GM18520 (cell line): ENCODE measurements at regions not wholly inside any gene's neighbourhood (a gene's known extent, or its start where the extent isn't known, plus 50 kb on each side); places are given as distances from the start of the nearest gene placed in this dataset.

Source experiments
- ATAC-seq: cut with Tn5 transposase; IDR thresholded peaks from one replicate; pipeline ENCODE4 v1.9.1; 2021; ENCODE audit not compliant: unreplicated experiment

DNA sequence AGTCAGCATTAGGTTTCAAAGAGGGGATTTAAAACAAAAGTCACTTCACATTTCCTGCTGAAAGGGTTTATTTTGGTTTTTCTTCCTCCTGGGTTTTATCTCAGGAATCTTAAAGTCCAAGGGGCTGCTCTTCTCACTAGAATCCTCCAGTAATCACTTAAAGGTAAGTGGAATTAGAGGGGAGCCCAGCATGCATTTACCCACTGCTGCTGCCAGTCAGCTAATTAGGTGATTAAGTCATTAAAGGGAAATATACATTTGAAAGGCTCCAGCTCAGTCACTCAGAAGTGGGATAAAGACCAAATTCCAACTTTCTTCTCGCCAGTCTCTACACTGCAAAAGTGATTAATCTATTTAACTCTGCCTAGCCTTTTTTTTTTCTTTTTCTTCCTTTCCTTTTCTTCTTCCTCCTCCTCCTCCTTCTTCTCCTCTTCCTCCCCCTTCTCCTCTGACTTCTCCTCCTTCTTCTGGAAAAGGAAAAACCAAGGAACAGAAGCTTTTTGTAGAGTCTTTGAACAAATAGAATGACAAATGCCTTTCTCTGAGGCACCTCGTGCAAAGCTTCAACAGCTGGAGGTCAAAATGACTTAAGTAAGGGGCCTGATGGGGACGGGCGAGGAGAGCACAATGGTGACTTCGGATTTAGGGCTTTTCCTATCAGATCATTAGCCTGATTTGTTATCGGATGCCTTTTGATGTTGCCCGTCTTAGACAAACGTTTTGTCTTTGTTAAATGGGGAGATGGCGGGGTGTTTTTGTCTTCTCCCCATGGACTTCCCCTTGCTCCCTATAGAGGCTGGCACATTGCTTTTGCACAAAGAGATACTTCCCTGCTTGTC lies 617.6 kb downstream of the IRX1 start:
- no peak for ATAC-seq

GRCh38 chr5:4215143-4215542 lies 619.5 kb downstream of the IRX1 start:
- ATAC-seq = no peak

GRCh38 chr5:4216142-4216541 lies 620.5 kb downstream of the IRX1 start:
- no peak for ATAC-seq

GRCh38 chr5:4220016-4220415 lies 624.4 kb downstream of the IRX1 start:
- no peak for ATAC-seq

DNA sequence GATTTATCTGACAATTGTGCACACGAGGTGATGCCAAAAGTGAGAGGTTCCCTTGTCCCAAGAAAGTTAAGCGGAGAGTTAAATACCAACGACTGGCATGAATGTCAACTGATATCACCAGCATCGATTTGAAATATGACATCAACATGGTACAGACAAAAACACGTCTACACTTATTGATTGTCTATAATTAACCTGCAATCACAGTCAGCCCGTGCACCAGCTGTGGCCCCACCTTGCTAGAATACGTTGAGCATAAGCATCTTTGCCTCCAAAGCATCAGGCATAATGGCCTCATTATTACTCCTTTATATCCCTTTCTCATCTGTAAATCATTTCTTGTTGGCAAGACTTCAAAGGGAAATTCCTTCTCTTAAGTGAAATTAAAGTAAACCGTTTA lies 625.4 kb downstream of the IRX1 start:
- ATAC-seq = no peak

GRCh38 chr5:4222147-4222546 lies 626.5 kb downstream of the IRX1 start:
- no peak for ATAC-seq

GRCh38 chr5:4222821-4223220 lies 627.2 kb downstream of the IRX1 start:
- no peak for ATAC-seq

- no peak for ATAC-seq
Observed at GRCh38 chr5:4225741-4226140, 630.1 kb downstream of the IRX1 start.

DNA sequence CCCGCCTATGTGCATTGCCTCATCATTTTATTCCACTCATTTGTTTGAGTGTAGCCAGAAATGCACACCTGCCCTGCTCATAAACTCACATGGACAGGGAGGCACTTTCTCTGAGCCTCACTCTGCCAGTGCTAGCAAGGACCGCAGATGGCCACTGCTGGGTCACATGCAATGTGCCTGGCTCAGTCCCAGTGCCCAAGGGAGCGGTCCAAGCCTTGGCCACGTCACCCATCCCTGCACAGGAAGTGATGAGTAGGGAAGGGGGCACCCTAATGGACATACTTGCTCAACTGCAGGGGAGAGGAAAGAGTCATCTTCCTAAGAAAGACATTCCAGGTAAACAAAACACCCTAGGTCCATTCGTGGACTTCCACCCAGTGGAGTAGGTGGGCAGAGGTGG lies 630.9 kb downstream of the IRX1 start:
- ATAC-seq = no peak

GRCh38 chr5:4228708-4229107 lies 633.1 kb downstream of the IRX1 start:
- ATAC-seq = no peak

GRCh38 chr5:4229414-4230292 lies 634.0 kb downstream of the IRX1 start:
- no peak for ATAC-seq

DNA sequence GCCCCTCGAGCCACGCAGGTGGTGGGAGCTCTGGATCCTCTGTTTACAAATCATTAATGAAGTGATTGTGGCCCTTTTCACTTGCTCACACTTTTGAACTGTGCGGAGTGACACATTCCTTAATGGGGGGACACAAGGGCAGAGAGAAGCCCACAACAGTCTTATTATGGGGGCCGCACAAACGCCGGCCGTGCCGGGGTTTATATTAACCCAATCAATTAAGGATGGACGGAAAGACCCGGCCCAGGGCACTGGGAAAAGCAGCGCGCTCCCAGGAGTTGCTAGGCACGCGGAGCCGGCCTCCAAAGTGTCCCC lies 634.8 kb downstream of the IRX1 start:
- no peak for ATAC-seq

DNA sequence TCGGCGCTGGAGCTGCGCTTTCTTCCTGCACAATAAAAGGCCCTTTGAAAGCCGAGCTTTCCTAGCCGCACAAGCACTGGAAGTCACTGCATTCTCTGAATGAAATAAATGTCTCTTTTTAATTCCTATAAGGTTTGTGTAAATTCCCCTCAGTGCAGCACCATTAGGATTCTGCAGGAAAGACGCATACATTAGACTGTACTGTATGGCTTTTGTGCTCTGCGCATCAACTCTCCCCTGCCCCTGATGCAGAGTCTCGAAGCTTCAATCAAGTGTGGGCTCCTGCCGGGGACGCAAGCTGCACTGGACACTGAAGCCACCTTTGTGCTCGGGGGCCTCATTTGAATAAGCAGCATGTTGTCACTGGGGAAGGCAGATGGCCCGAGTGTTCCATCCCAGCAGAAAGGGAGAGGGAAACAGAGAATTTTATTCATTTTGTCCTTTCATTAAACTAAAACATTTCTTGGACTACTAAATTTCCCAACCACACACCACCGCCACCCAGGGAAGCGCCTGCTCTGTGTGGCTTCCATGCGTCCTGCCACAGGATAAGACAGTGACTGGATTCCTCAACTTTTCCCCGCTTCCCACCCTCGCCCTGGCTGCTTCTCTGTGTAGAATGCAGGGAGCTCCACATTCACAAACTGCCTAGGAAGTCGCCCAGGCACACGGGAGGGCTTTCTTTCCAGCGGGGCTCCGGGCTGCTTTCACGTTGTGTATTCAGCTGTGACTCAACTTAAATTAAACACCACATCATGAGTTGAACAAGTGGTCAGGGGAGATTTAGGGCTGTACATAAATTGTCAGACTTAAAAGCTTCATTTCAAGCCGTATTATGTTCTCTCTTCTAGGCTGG lies 635.4 kb downstream of the IRX1 start:
- no peak for ATAC-seq

- no peak for ATAC-seq
Observed at GRCh38 chr5:4232084-4232483, 636.5 kb downstream of the IRX1 start.

GRCh38 chr5:4233671-4234070 lies 638.0 kb downstream of the IRX1 start:
- ATAC-seq = no peak

- no peak for ATAC-seq
Observed at GRCh38 chr5:4243479-4244264, 648.0 kb downstream of the IRX1 start.

GRCh38 chr5:4244306-4244705 lies 648.7 kb downstream of the IRX1 start:
- no peak for ATAC-seq

DNA sequence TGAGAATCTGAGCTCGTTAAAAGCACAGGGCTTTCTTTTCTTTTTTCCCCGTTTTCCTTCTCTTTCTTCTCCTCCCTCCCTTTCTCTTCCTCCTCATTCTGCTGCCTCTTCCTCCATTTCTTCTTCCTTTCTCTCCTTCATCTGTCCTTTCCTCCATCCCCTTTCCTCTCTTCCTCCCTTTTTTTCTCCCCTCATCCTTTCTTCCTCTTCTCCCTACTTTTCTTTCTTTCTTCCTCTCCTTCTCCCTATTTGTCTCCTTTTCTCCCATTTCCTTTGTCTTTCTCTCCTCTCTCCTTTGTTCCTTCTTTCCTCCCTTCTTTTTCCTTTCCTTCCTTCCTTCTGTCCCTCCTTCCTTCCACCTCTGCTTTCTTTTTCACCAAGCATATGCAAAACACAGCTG lies 649.4 kb downstream of the IRX1 start:
- ATAC-seq = no peak

DNA sequence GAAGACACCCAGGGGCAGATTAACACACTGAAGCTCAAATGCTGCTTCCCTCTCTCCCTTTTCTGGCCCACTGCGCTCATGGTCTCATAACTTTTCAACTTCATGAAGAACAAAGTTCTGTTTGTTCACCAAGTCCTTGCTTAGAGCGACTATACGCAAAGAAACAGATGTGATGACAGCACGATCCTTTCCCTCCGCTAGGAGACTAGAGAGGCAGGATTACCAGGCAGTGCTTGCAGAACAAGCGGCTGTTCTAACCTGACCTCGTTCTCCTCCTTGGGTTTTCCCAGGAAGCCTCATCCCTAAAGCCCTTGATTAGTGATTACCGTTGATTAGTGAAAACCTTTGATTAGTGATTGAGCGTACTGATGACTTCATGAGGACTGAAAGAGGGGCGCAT lies 649.9 kb downstream of the IRX1 start:
- ATAC-seq = no peak

- no peak for ATAC-seq
Observed at GRCh38 chr5:4246447-4246846, 650.8 kb downstream of the IRX1 start.

DNA sequence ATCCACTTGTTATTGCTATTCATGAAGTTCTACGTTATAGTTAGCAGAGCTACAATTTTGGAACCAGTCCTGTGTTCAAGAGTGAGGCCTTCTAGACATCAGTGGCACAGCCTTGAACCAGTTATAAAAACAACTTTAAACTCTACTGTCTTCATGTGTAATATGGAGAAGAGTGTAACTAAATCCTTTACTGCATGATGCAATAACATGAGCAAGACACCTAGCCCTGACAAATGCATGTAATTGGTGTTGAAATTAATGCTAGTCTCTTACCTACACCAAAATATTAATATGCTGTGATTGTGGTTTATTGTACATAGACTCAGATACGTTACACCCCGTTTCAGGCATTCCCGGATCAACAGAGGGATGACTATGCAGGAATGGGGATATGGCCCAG lies 654.6 kb downstream of the IRX1 start:
- no peak for ATAC-seq
